ENCODE measurements at regions not wholly inside any gene's neighbourhood (a gene's known extent, or its start where the extent isn't known, plus 50 kb on each side); places are given as distances from the start of the nearest gene placed in this dataset.

GRCh38 chr1:4595341-4596225, 58.8 kb upstream of the AJAP1 start:
- no TSS peak for BruUV-seq (replicated peaks)
- intact Hi-C loops (cut with micrococcal nuclease; ENCODE audit: unreplicated experiment): no loop called here
- H3K36me3 Mint-ChIP-seq (ENCODE audit: insufficient read depth, unreplicated experiment): no peaks in the 10 kb centered on the region
- H3K27ac Mint-ChIP-seq (ENCODE audit: unreplicated experiment): no peak overlapping the region
- no peak overlapping the region for H3K4me3 Mint-ChIP-seq (ENCODE audit: low read depth, unreplicated experiment)
- no peaks in the 10 kb centered on the region for H3K9me3 Mint-ChIP-seq (ENCODE audit: low read depth, unreplicated experiment)
- no peak for DNase-seq
- CTCF ChIA-PET: no interaction called here
- H3K27me3 Mint-ChIP-seq (ENCODE audit: unreplicated experiment): no peaks in the 10 kb centered on the region
- TF ChIP-seq CTCF (IDR thresholded peaks at IDR 0.05; ENCODE audit: unreplicated experiment): no peak
- no peaks in the 10 kb centered on the region for H3K4me1 Mint-ChIP-seq (ENCODE audit: low read depth, unreplicated experiment)

- CTCF ChIA-PET: no interaction called here
- DNase-seq: no peak
- intact Hi-C loops (cut with micrococcal nuclease; ENCODE audit: unreplicated experiment): no loop called here
Measured at GRCh38 chr1:4596486-4596885, 57.9 kb upstream of the AJAP1 start.

GRCh38 chr1:4597020-4597419, 57.4 kb upstream of the AJAP1 start:
- Mint-ChIP-seq H3K9me3 (ENCODE audit: low read depth, unreplicated experiment) (no peaks in the 10 kb centered on the region), H3K4me3 (ENCODE audit: low read depth, unreplicated experiment) (no peak overlapping the region), H3K27ac (ENCODE audit: unreplicated experiment) (no peak overlapping the region), H3K36me3 (ENCODE audit: insufficient read depth, unreplicated experiment) (no peaks in the 10 kb centered on the region), H3K27me3 (ENCODE audit: unreplicated experiment) (no peaks in the 10 kb centered on the region), H3K4me1 (ENCODE audit: low read depth, unreplicated experiment) (no peaks in the 10 kb centered on the region)
- no peak for TF ChIP-seq CTCF (IDR thresholded peaks at IDR 0.05; ENCODE audit: unreplicated experiment)
- no TSS peak for BruUV-seq (replicated peaks)
- no peak for DNase-seq
- intact Hi-C loops (cut with micrococcal nuclease; ENCODE audit: unreplicated experiment): no loop called here
- CTCF ChIA-PET: no interaction called here

More at GRCh38 chr1:4596486-4596885, 57.9 kb upstream of the AJAP1 start:
- Mint-ChIP-seq H3K9me3 (ENCODE audit: low read depth, unreplicated experiment) (no peaks in the 10 kb centered on the region), H3K4me1 (ENCODE audit: low read depth, unreplicated experiment) (no peaks in the 10 kb centered on the region), H3K27me3 (ENCODE audit: unreplicated experiment) (no peaks in the 10 kb centered on the region), H3K27ac (ENCODE audit: unreplicated experiment) (no peak overlapping the region), H3K4me3 (ENCODE audit: low read depth, unreplicated experiment) (no peak overlapping the region), H3K36me3 (ENCODE audit: insufficient read depth, unreplicated experiment) (no peaks in the 10 kb centered on the region)
- no peak for TF ChIP-seq CTCF (IDR thresholded peaks at IDR 0.05; ENCODE audit: unreplicated experiment)
- no TSS peak for BruUV-seq (replicated peaks)

- Mint-ChIP-seq H3K27me3 (ENCODE audit: unreplicated experiment) (no peaks in the 10 kb centered on the region), H3K9me3 (ENCODE audit: low read depth, unreplicated experiment) (peaks cover under 1% of the 10 kb centered on the region), H3K27ac (ENCODE audit: unreplicated experiment) (no peak overlapping the region), H3K4me3 (ENCODE audit: low read depth, unreplicated experiment) (no peak overlapping the region), H3K4me1 (ENCODE audit: low read depth, unreplicated experiment) (no peaks in the 10 kb centered on the region), H3K36me3 (ENCODE audit: insufficient read depth, unreplicated experiment) (no peaks in the 10 kb centered on the region)
- BruUV-seq (replicated peaks): no TSS peak
- CTCF ChIA-PET: no interaction called here
- intact Hi-C loops (cut with micrococcal nuclease; ENCODE audit: unreplicated experiment): no loop called here
- no peak for TF ChIP-seq CTCF (IDR thresholded peaks at IDR 0.05; ENCODE audit: unreplicated experiment)
- no peak for DNase-seq
Measured at GRCh38 chr1:4598561-4598960, 55.8 kb upstream of the AJAP1 start.
